Small intestine (tissue), 7 donors: ENCODE measurements at regions not wholly inside any gene's neighbourhood (a gene's known extent, or its start where the extent isn't known, plus 50 kb on each side); places are given as distances from the start of the nearest gene placed in this dataset.

Source experiments
- DNase-seq, 2 donors: peaks; one replicate each; pipeline versions ENCODE4 v3.0.0 to v3.0.0-alpha.2; 2013
- FAIRE-seq: peaks from 2 replicates; lab custom pipeline; 2012; peaks lifted over from hg19 to GRCh38; lab: Jason Lieb, UNC
- H3K27ac ChIP-seq, 3 donors: one replicate each; pipeline ENCODE4 v1.5.1; 2013; ENCODE audit warnings: low read length in 2 of 3, mild to moderate bottlenecking in 2 of 3, control low read depth in 1 of 3, inconsistent platforms in 1 of 3, low read depth in 1 of 3, moderate library complexity in 1 of 3
- H3K27me3 ChIP-seq, 3 donors: one replicate each; pipeline ENCODE4 v1.6.1; 2013; ENCODE audit warnings: low read length in 3 of 3, inconsistent platforms in 1 of 3; ENCODE audit not compliant: control insufficient read depth in 3 of 3, insufficient read depth in 3 of 3
- H3K36me3 ChIP-seq, 3 donors: one replicate each; pipeline ENCODE4 v1.6.1; 2013; ENCODE audit warnings: low read length in 3 of 3, inconsistent platforms in 1 of 3, low read depth in 1 of 3, mild to moderate bottlenecking in 1 of 3, moderate library complexity in 1 of 3; ENCODE audit not compliant: control insufficient read depth in 3 of 3, insufficient read depth in 2 of 3
- H3K4me1 ChIP-seq, 3 donors: one replicate each; pipeline ENCODE4 v1.6.1; 2013; ENCODE audit warnings: low read length in 2 of 3, inconsistent platforms in 1 of 3, low read depth in 1 of 3, mild to moderate bottlenecking in 1 of 3, moderate library complexity in 1 of 3; ENCODE audit not compliant: control insufficient read depth in 3 of 3, insufficient read depth in 2 of 3
- H3K4me3 ChIP-seq, 3 donors: one replicate each; pipeline ENCODE4 v1.5.1; 2013; ENCODE audit warnings: low read length in 3 of 3, control low read depth in 1 of 3, inconsistent platforms in 1 of 3, low read depth in 1 of 3, mild to moderate bottlenecking in 1 of 3, moderate library complexity in 1 of 3
- H3K9me3 ChIP-seq, 2 donors: one replicate each; pipeline ENCODE4 v1.6.1; 2013; ENCODE audit warnings: low read depth in 1 of 2, low read length in 1 of 2; ENCODE audit not compliant: control insufficient read depth in 2 of 2, insufficient read depth in 1 of 2
- WGBS, 3 donors: extraction: QIAGEN DNeasy Blood & Tissue Kit; methylation state at CpG; one replicate each; pipeline ENCODE4 v1.1.7; 2013; 5-methylcytosine and 5-hydroxymethylcytosine counted together
- donor health status: healthy with polysubstance abuse.
- donor health status: control.
- donor health status: control.
- donor health status: Bipolar disorder and iron deficiency.
- donor health status: healthy.

DNA sequence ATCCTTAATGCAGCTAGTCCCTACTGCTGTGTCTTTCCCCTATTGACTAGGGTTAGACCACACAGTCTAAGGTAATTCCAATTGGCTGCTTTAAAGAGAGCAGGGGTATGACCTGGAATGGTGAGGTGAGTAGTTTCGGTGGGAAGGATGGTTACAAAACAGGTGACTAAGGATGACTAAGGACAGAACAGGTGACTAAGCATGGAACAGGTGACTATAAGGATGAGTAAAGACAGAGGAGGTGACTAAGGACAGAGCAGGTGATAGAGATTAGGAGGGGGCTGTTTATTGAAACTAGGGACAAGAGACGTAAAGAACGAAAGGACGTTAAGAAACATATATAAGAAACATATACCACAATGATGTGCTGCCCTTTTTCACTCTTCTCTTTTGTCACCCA, 145.1 kb upstream of the TMEM106B start:
- DNase-seq (no peak), FAIRE-seq (no peak)
- H3K27me3 ChIP-seq = no peaks in the 10 kb centered on the region
- no peak overlapping the region for H3K4me3 ChIP-seq
- H3K27ac ChIP-seq = peak overlapping the region in 1 of 3 donors; percentile 11
- H3K36me3 ChIP-seq = no peaks in the 10 kb centered on the region
- WGBS, 3 donors = 62 to 88% (median 82%) methylated on average over 4 of the region's 4 CpGs
- peaks cover 0 to 3% (median 0%) of the 10 kb centered on the region in 3 donors for H3K4me1 ChIP-seq
- no peaks in the 10 kb centered on the region for H3K9me3 ChIP-seq

DNA sequence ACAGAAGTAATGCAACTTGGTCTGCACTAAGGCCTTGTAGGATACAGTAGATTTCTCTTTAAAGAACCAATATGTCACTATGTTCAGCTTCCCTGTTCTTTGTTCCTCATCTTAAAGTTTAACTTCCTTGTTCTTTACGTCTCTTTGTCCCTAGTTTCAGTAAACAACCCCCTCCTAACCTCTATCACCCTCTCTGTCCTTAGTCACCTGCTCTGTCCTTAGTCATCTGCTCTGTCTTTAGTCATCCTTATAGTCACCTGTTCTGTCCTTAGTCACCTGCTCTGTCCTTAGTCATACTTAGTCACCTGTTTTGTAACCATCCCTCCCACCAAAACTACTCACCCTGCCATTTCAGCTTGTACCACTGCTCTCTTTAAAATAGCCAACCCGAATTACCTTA, 144.6 kb upstream of the TMEM106B start:
- H3K4me1 ChIP-seq = peaks cover 0 to 3% (median 0%) of the 10 kb centered on the region in 3 donors
- DNase-seq (peak; percentile 27 to 30), FAIRE-seq (no peak)
- peak overlapping the region in 1 of 3 donors; percentile 11 for H3K27ac ChIP-seq
- no peaks in the 10 kb centered on the region for H3K27me3 ChIP-seq
- WGBS, 3 donors = 44 to 64% (median 47%) methylated on average over 2 of the region's 2 CpGs
- H3K4me3 ChIP-seq = no peak overlapping the region
- H3K9me3 ChIP-seq = no peaks in the 10 kb centered on the region
- no peaks in the 10 kb centered on the region for H3K36me3 ChIP-seq

GRCh38 chr7:12067156-12067831, 143.8 kb upstream of the TMEM106B start:
- Histone ChIP-seq H3K36me3 (no peaks in the 10 kb centered on the region), H3K4me1 (peaks cover 0 to 3% (median 0%) of the 10 kb centered on the region in 3 donors), H3K9me3 (no peaks in the 10 kb centered on the region), H3K27ac (no peak overlapping the region), H3K27me3 (no peaks in the 10 kb centered on the region), H3K4me3 (no peak overlapping the region)
- DNase-seq = peak; percentile 61 to 70
- 82% methylated on average over 13 of the region's 13 CpGs for WGBS, 3 donors
- FAIRE-seq = no peak

- no peak overlapping the region for H3K4me3 ChIP-seq
- 36 to 96% (median 91%) methylated on average over 1 of the region's 1 CpG for WGBS, 3 donors
- H3K4me1 ChIP-seq = peaks cover 0 to 3% (median 0%) of the 10 kb centered on the region in 3 donors
- H3K27me3 ChIP-seq = no peaks in the 10 kb centered on the region
- peaks cover 0 to under 1% of the 10 kb centered on the region in 2 donors for H3K9me3 ChIP-seq
- DNase-seq = no peak
- no peak overlapping the region for H3K27ac ChIP-seq
- no peak for FAIRE-seq
- H3K36me3 ChIP-seq = no peaks in the 10 kb centered on the region
Measured at GRCh38 chr7:12069757-12070156, 141.3 kb upstream of the TMEM106B start.

DNA sequence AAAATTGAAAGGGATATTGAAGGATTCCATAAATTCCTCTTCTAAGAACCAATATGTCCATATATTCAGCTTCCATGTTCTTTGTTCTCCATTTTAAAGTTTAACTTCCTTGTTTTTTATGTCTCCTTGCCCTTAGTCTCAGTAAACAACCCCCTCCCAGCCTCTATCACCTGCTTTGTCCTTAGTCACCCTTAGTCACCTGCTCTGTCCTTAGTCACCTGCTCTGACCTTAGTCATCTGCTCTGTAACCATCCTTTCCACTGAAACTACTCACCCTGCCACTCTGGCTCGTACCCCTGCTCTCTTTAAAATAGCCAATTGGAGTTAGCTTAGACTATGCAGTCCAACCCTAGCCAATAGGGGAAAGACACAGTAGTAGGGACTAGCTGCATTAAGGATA, 136.2 kb upstream of the TMEM106B start:
- FAIRE-seq = no peak
- WGBS, 3 donors = 64 to 85% (median 65%) methylated on average over 1 of the region's 1 CpG
- H3K4me1 ChIP-seq = peaks cover 0 to 3% (median 0%) of the 10 kb centered on the region in 3 donors

DNA sequence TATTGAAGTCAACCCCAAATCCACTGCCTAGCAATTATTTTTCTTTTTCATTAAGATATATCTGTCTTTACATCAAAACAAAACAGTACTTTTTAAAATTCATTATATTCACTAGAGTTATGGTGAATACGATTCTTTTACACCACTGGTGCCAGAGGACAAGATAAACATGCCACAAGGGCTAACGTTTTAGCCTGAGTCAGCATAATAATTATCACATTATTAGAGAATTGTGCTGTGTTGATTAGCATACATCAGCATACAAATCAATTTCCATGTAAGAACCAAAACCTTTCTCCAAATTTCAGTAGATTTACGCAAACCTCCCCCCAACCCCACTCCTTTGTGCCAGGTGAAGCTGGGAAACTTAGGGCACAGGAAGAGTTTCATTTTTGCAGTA, 131.1 kb upstream of the TMEM106B start:
- H3K4me1 ChIP-seq = no peaks in the 10 kb centered on the region
- no peak overlapping the region for H3K27ac ChIP-seq
- no peak overlapping the region for H3K4me3 ChIP-seq
- FAIRE-seq (no peak), DNase-seq (no peak)
- no peaks in the 10 kb centered on the region for H3K27me3 ChIP-seq
- H3K36me3 ChIP-seq = no peaks in the 10 kb centered on the region
- peaks cover 0 to 5% of the 10 kb centered on the region in 2 donors for H3K9me3 ChIP-seq
- WGBS, 3 donors = 63 to 69% (median 66%) methylated on average over 3 of the region's 3 CpGs

More for the DNA sequence above, 136.2 kb upstream of the TMEM106B start:
- no peaks in the 10 kb centered on the region for H3K36me3 ChIP-seq
- H3K27ac ChIP-seq = no peak overlapping the region
- no peak for DNase-seq
- H3K4me3 ChIP-seq = no peak overlapping the region
- H3K9me3 ChIP-seq = peaks cover 0 to 8% of the 10 kb centered on the region in 2 donors
- no peaks in the 10 kb centered on the region for H3K27me3 ChIP-seq

- no peaks in the 10 kb centered on the region for H3K36me3 ChIP-seq
- FAIRE-seq = no peak
- H3K4me1 ChIP-seq = peaks cover 0 to 3% (median 0%) of the 10 kb centered on the region in 3 donors
- no peak overlapping the region for H3K4me3 ChIP-seq
- peak in 1 of 2 donors; percentile 53 for DNase-seq
- H3K27me3 ChIP-seq = no peaks in the 10 kb centered on the region
- no peak overlapping the region for H3K27ac ChIP-seq
- WGBS, 3 donors = 44 to 62% (median 47%) methylated on average over 1 of the region's 1 CpG
- H3K9me3 ChIP-seq = peaks cover 0 to 3% of the 10 kb centered on the region in 2 donors
Measured at GRCh38 chr7:12085516-12085915, 125.6 kb upstream of the TMEM106B start.

- H3K4me1 ChIP-seq = peaks cover 0 to 3% (median 0%) of the 10 kb centered on the region in 3 donors
- H3K36me3 ChIP-seq = no peaks in the 10 kb centered on the region
- DNase-seq (no peak), FAIRE-seq (no peak)
- H3K9me3 ChIP-seq = peaks cover 0 to 3% of the 10 kb centered on the region in 2 donors
- H3K4me3 ChIP-seq = no peak overlapping the region
- 79 to 84% (median 79%) methylated on average over 9 of the region's 9 CpGs for WGBS, 3 donors
- H3K27ac ChIP-seq = no peak overlapping the region
- H3K27me3 ChIP-seq = no peaks in the 10 kb centered on the region
Measured at GRCh38 chr7:12089951-12090756, 120.9 kb upstream of the TMEM106B start.
